Neural progenitor cell (in vitro differentiated cells): ENCODE measurements at regions not wholly inside any gene's neighbourhood (a gene's known extent, or its start where the extent isn't known, plus 50 kb on each side); places are given as distances from the start of the nearest gene placed in this dataset.

ENCODE experiments used
- EZH2 ChIP-seq: fragments of 200-600 bp; sonication (generic); IDR thresholded peaks from 2 replicates; pipeline ENCODE4 v1.6.1; 2017; ENCODE audit warnings: antibody characterized with exemption, mild to moderate bottlenecking, moderate library complexity
- EZH2phosphoT487 ChIP-seq: fragments of 200-600 bp; sonication (generic); IDR thresholded peaks from 2 replicates; pipeline ENCODE4 v1.6.1; 2017; ENCODE audit warnings: antibody characterized with exemption
- TF ChIP-seq, protein P1 (sequence below): fragments of 200-600 bp; sonication (generic); IDR thresholded peaks from 2 replicates; pipeline ENCODE4 v1.5.1; 2017; ENCODE audit warnings: antibody characterized with exemption, mild to moderate bottlenecking

DNA sequence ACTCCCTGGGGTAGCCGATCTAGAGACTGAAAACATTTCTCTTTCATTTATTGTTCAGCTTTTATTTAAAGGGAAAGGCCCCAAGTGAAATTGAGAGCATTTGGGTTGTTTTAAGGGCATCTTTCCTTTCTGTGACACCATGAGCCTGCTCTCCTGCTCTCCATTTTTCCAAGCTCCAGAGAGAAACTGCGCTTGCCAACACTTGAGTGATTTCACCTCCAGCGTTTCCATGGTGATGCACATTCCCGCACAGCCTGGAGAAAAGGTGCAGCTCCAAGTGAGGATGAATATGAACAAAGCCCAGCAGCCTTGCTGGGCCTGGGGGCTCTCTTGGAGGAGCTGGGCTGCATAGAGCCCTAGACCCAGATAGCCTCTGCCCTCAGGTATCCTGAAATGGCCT, 159.2 kb upstream of the PPP2R3A start:
- TF ChIP-seq, protein P1, sequence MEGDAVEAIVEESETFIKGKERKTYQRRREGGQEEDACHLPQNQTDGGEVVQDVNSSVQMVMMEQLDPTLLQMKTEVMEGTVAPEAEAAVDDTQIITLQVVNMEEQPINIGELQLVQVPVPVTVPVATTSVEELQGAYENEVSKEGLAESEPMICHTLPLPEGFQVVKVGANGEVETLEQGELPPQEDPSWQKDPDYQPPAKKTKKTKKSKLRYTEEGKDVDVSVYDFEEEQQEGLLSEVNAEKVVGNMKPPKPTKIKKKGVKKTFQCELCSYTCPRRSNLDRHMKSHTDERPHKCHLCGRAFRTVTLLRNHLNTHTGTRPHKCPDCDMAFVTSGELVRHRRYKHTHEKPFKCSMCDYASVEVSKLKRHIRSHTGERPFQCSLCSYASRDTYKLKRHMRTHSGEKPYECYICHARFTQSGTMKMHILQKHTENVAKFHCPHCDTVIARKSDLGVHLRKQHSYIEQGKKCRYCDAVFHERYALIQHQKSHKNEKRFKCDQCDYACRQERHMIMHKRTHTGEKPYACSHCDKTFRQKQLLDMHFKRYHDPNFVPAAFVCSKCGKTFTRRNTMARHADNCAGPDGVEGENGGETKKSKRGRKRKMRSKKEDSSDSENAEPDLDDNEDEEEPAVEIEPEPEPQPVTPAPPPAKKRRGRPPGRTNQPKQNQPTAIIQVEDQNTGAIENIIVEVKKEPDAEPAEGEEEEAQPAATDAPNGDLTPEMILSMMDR: no peak
- TF ChIP-seq EZH2 (no peak), EZH2phosphoT487 (no peak)
